Astrocyte (in vitro differentiated cells and primary cell): ENCODE measurements at regions not wholly inside any gene's neighbourhood (a gene's known extent, or its start where the extent isn't known, plus 50 kb on each side); places are given as distances from the start of the nearest gene placed in this dataset.
A peak's percentile ranks its signal among the peaks of the same experiment; 100 is the strongest.

Source experiments
- DNase-seq: peaks from one replicate; pipeline ENCODE4 v3.0.0-alpha.2; 2010; ENCODE audit warnings: low read depth
- FAIRE-seq: peaks from 2 replicates; lab custom pipeline; 2011; peaks lifted over from hg19 to GRCh38; lab: Jason Lieb, UNC
- H2AFZ ChIP-seq: 2 replicates; pipeline ENCODE4 v1.6.0; 2012; ENCODE audit warnings: low read depth, low read length, inconsistent platforms
- H3K27ac ChIP-seq: 2 replicates; pipeline ENCODE4 v1.5.1; 2011; ENCODE audit warnings: low read depth, low read length, inconsistent platforms
- H3K27me3 ChIP-seq: 2 replicates; pipeline ENCODE4 v1.6.0; 2011; ENCODE audit warnings: low read length, inconsistent platforms; ENCODE audit not compliant: insufficient read depth
- H3K36me3 ChIP-seq: 2 replicates; pipeline ENCODE4 v1.5.1; 2011; ENCODE audit warnings: low read length, inconsistent platforms; ENCODE audit not compliant: insufficient read depth
- H3K4me1 ChIP-seq: 2 replicates; pipeline ENCODE4 v1.5.1; 2011; ENCODE audit warnings: low read length, inconsistent platforms; ENCODE audit not compliant: insufficient read depth
- H3K4me2 ChIP-seq: 2 replicates; pipeline ENCODE4 v1.6.0; 2012; ENCODE audit warnings: low read length, inconsistent platforms
- H3K4me3 ChIP-seq: 2 replicates; pipeline ENCODE4 v1.5.1; 2011; ENCODE audit warnings: low read depth, mild to moderate bottlenecking, low read length, inconsistent platforms; ENCODE audit not compliant: insufficient read depth
- H3K79me2 ChIP-seq: 2 replicates; pipeline ENCODE4 v1.6.0; 2012; ENCODE audit warnings: mild to moderate bottlenecking, low read length, inconsistent platforms; ENCODE audit not compliant: insufficient read depth
- H3K9ac ChIP-seq: 2 replicates; pipeline ENCODE4 v1.6.0; 2012; ENCODE audit warnings: mild to moderate bottlenecking, low read length, inconsistent platforms
- H3K9me3 ChIP-seq: 2 replicates; pipeline ENCODE4 v1.5.1; 2012; ENCODE audit warnings: low read depth, mild to moderate bottlenecking, low read length, inconsistent platforms; ENCODE audit not compliant: insufficient read depth
- H4K20me1 ChIP-seq: 2 replicates; pipeline ENCODE4 v1.6.0; 2012; ENCODE audit warnings: low read length, inconsistent platforms; ENCODE audit not compliant: insufficient read depth
- H3K27ac Mint-ChIP-seq: one replicate; pipeline ENCODE4 v1.8.0; 2021; ENCODE audit warnings: mild to moderate bottlenecking, mixed read lengths; ENCODE audit not compliant: unreplicated experiment
- H3K27me3 Mint-ChIP-seq: one replicate; pipeline ENCODE4 v1.8.0; 2021; ENCODE audit warnings: low read depth, mixed read lengths; ENCODE audit not compliant: unreplicated experiment
- H3K36me3 Mint-ChIP-seq: one replicate; pipeline ENCODE4 v1.8.0; 2021; ENCODE audit warnings: low read depth, mixed read lengths; ENCODE audit not compliant: unreplicated experiment
- H3K4me1 Mint-ChIP-seq: one replicate; pipeline ENCODE4 v1.8.0; 2021; ENCODE audit warnings: low read depth, mixed read lengths; ENCODE audit not compliant: unreplicated experiment
- H3K4me3 Mint-ChIP-seq: one replicate; pipeline ENCODE4 v1.8.0; 2021; ENCODE audit warnings: mild to moderate bottlenecking, moderate library complexity, mixed read lengths; ENCODE audit not compliant: unreplicated experiment
- H3K9me3 Mint-ChIP-seq: one replicate; pipeline ENCODE4 v1.8.0; 2021; ENCODE audit warnings: mild to moderate bottlenecking, mixed read lengths; ENCODE audit not compliant: unreplicated experiment
- EZH2 ChIP-seq: IDR thresholded peaks from 2 replicates; pipeline ENCODE4 v1.6.1; 2012; ENCODE audit warnings: mild to moderate bottlenecking, low read length, inconsistent platforms; ENCODE audit not compliant: insufficient read depth
- TF ChIP-seq, protein P1 (sequence below): IDR thresholded peaks from 2 replicates; pipeline ENCODE4 v1.5.1; 2011; ENCODE audit warnings: low read depth, mild to moderate bottlenecking, inconsistent platforms, low read length, moderate library complexity; ENCODE audit not compliant: insufficient read depth

DNA sequence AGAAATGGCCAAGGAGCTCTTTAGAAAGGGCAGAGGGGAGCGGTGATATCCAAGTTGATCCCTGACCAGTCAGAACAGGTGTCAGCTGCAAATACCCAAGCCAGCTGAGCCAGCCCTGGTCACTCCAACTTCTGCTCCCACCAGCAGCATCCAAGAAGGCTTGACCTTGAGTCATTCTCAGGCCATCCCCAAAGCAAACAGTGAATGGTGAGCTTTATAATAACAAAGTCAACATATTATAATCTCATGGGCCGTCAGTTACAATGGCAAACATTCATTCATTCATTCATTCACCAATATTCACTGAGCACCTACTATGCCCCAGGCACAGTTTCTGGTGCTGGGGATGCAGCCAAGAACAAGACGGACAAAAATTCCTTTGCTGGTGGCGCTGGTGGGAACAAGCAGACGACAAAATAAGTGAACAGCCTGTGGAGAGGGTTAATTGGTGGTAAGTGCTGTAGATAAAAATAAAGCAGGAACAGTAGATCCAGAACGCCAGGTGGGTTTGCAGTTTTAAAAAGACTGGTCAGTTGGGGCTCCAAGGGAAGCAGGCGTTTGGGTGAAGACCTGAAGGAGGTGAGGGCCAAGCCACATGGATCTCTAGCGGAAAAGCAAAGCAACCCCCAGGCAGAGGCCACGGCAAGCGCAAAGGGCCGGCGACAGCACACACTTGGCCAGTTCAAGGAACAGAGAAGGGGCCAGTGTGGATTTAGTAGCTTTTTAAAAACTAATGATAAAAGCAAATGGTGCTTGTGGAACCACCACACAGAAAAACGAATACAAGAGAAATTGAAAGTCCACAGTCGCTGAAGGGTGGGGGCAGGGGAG lies 131.8 kb upstream of the PTPN1 start:
- H3K9ac ChIP-seq: no peak overlapping the region

DNA sequence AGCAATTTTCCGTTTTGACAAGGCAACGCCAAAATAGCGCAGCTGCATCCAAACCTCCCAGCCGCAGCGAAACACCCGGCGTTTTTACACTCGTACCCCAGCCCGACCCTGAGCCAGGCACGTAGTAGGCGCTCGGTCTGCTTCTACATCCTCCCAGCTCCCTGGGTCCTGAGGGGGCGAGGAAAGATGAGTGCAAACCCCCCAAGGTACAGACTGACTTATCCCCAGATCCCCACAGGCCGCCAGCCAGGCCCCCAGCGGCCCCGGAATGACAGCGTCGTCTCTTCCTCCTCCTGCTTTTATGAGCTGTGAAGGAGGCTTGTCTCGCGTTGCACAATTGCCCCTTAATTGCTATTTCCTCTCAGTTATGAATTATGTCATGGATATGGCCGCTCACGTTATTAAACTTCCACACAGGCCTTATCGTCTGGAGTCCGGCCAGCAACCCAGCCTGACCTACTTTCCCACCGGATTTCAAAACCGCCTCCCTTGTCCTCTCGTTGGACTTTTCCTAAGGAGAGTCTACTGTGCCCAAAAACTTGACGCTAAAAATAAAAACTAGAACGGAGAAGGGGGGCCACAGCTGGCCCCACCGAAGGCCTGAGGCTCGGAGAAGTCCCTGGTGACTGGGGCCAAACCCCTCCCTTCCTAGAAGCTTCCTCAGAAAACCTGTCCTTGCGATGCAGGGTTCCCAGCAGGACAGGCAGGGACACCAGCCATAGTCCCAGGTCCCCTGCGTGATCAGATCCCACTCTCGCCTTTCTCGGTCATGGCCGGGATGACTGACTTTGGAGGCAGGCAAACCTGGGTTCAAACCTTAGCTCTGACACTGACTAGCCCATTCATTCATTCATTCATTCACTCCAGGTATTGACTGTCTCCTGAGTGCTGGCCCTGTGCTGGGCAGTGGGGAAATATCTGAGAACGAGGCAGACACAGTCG lies 130.9 kb upstream of the PTPN1 start:
- no peak for FAIRE-seq
- no peaks in the 10 kb centered on the region for H4K20me1 ChIP-seq
- peaks cover 42% of the 10 kb centered on the region for H3K27me3 Mint-ChIP-seq

More for the DNA sequence above, 131.8 kb upstream of the PTPN1 start:
- no peaks in the 10 kb centered on the region for H4K20me1 ChIP-seq
- FAIRE-seq (no peak), DNase-seq (no peak)
- Mint-ChIP-seq H3K9me3 (peaks cover 2% of the 10 kb centered on the region), H3K4me1 (no peaks in the 10 kb centered on the region), H3K27me3 (peaks cover 46% of the 10 kb centered on the region), H3K36me3 (no peaks in the 10 kb centered on the region), H3K27ac (no peak overlapping the region), H3K4me3 (no peak overlapping the region)
- H3K4me3 ChIP-seq: no peak overlapping the region
- H3K9me3 ChIP-seq: no peaks in the 10 kb centered on the region
- TF ChIP-seq EZH2: no peak
- TF ChIP-seq, protein P1, sequence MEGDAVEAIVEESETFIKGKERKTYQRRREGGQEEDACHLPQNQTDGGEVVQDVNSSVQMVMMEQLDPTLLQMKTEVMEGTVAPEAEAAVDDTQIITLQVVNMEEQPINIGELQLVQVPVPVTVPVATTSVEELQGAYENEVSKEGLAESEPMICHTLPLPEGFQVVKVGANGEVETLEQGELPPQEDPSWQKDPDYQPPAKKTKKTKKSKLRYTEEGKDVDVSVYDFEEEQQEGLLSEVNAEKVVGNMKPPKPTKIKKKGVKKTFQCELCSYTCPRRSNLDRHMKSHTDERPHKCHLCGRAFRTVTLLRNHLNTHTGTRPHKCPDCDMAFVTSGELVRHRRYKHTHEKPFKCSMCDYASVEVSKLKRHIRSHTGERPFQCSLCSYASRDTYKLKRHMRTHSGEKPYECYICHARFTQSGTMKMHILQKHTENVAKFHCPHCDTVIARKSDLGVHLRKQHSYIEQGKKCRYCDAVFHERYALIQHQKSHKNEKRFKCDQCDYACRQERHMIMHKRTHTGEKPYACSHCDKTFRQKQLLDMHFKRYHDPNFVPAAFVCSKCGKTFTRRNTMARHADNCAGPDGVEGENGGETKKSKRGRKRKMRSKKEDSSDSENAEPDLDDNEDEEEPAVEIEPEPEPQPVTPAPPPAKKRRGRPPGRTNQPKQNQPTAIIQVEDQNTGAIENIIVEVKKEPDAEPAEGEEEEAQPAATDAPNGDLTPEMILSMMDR: no peak
- H3K27me3 ChIP-seq: no peaks in the 10 kb centered on the region
- H3K36me3 ChIP-seq: no peaks in the 10 kb centered on the region
- no peak overlapping the region for H2AFZ ChIP-seq
- no peaks in the 10 kb centered on the region for H3K79me2 ChIP-seq
- H3K27ac ChIP-seq: no peak overlapping the region
- no peaks in the 10 kb centered on the region for H3K4me1 ChIP-seq
- H3K4me2 ChIP-seq: no peak overlapping the region

More for the DNA sequence above, 130.9 kb upstream of the PTPN1 start:
- H3K27ac ChIP-seq: no peak overlapping the region
- peaks cover 2% of the 10 kb centered on the region for H3K9me3 Mint-ChIP-seq
- DNase-seq: peak; percentile 45
- no peaks in the 10 kb centered on the region for H3K36me3 ChIP-seq
- no peaks in the 10 kb centered on the region for H3K4me1 ChIP-seq
- no peak overlapping the region for H3K4me3 ChIP-seq
- no peaks in the 10 kb centered on the region for H3K79me2 ChIP-seq
- no peaks in the 10 kb centered on the region for H3K27me3 ChIP-seq
- no peak for TF ChIP-seq EZH2
- TF ChIP-seq, protein P1: no peak
- H3K27ac Mint-ChIP-seq: no peak overlapping the region
- H3K36me3 Mint-ChIP-seq: no peaks in the 10 kb centered on the region
- H3K9ac ChIP-seq: no peak overlapping the region
- H3K9me3 ChIP-seq: no peaks in the 10 kb centered on the region
- no peak overlapping the region for H3K4me3 Mint-ChIP-seq
- no peak overlapping the region for H3K4me2 ChIP-seq
- no peaks in the 10 kb centered on the region for H3K4me1 Mint-ChIP-seq
- peak overlapping the region; percentile 37 for H2AFZ ChIP-seq
